ENCODE measurements at regions not wholly inside any gene's neighbourhood (a gene's known extent, or its start where the extent isn't known, plus 50 kb on each side); places are given as distances from the start of the nearest gene placed in this dataset.

DNA sequence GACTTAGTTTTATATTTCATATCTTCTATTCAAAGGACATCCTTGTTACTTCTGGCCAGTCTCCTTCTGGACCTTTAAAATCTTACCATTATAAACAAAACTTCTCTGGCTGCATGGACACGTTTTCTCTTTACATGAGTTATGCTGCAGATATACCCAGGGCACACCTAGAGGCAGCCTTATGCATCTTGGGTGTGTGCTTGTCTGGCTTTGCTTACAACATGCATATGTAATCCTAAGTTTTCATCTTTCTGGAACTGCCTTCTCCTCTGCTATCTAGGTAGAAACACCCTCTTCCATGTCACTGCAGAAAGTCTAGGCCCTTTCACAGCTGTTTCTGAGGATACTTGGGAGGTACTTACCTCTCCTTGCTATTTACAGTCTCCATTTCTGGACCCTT lies 185.8 kb upstream of the RAG2 start:
- CTCF ChIA-PET: no interaction called here
- Histone ChIP-seq H3K27me3 (ENCODE audit: control insufficient read depth, insufficient read depth, low read length) (no peaks in the 10 kb centered on the region), H3K4me3 (ENCODE audit: low read depth in 2 of 2, low read length in 2 of 2) (no peak overlapping the region), H3K27ac (ENCODE audit: low read length) (no peak overlapping the region), H3K4me1 (ENCODE audit: control insufficient read depth, insufficient read depth, low read length) (no peaks in the 10 kb centered on the region), H3K9me3 (ENCODE audit: control insufficient read depth, insufficient read depth, low read depth, low read length) (no peaks in the 10 kb centered on the region), H3K36me3 (ENCODE audit: control insufficient read depth, insufficient read depth, low read length) (no peaks in the 10 kb centered on the region)
- ATAC-seq (no peak), DNase-seq (ENCODE audit: low read depth, low spot score) (no peak)
- POLR2A ChIA-PET: no interaction called here
- BruUV-seq (replicated peaks): no TSS peak
- intact Hi-C loops (cut with micrococcal nuclease; ENCODE audit: unreplicated experiment): no loop called here
- TF ChIP-seq SIN3A (IDR thresholded peaks at IDR 0.05; ENCODE audit: borderline replicate concordance, insufficient read depth, low read depth, low read length) (no peak), POLR2AphosphoS5 (IDR thresholded peaks at IDR 0.05; ENCODE audit: low read depth, low read length) (no peak), CTCF (IDR thresholded peaks at IDR 0.05) (no peak), TCF7L2 (IDR thresholded peaks at IDR 0.05; ENCODE audit: low read depth, low read length) (no peak), REST (IDR thresholded peaks at IDR 0.05; ENCODE audit: insufficient read depth in 1 of 2, low read depth in 2 of 2, low read length in 1 of 2) (no peak)
- in situ Hi-C loops (cut with HindIII; ENCODE audit: low pct_unique_long_range_greater_than_20kb, low sequenced_read_pairs): no loop called here

GRCh38 chr11:36779791-36780190 lies 181.8 kb upstream of the RAG2 start:
- Histone ChIP-seq H3K27me3 (ENCODE audit: control insufficient read depth, insufficient read depth, low read length) (no peaks in the 10 kb centered on the region), H3K4me3 (ENCODE audit: low read depth in 2 of 2, low read length in 2 of 2) (no peak overlapping the region), H3K36me3 (ENCODE audit: control insufficient read depth, insufficient read depth, low read length) (no peaks in the 10 kb centered on the region), H3K9me3 (ENCODE audit: control insufficient read depth, insufficient read depth, low read depth, low read length) (no peaks in the 10 kb centered on the region), H3K27ac (ENCODE audit: low read length) (no peak overlapping the region), H3K4me1 (ENCODE audit: control insufficient read depth, insufficient read depth, low read length) (no peaks in the 10 kb centered on the region)
- ATAC-seq: no peak
- intact Hi-C loops (cut with micrococcal nuclease; ENCODE audit: unreplicated experiment) (no loop called here), in situ Hi-C loops (cut with HindIII; ENCODE audit: low pct_unique_long_range_greater_than_20kb, low sequenced_read_pairs) (no loop called here)
- no TSS peak for BruUV-seq (replicated peaks)
- no peak for DNase-seq (ENCODE audit: low read depth, low spot score)
- ChIA-PET POLR2A (no interaction called here), CTCF (no interaction called here)
- TF ChIP-seq CTCF (IDR thresholded peaks at IDR 0.05): no peak
- no peak for TF ChIP-seq POLR2AphosphoS5 (IDR thresholded peaks at IDR 0.05; ENCODE audit: low read depth, low read length)
- TF ChIP-seq SIN3A (IDR thresholded peaks at IDR 0.05; ENCODE audit: borderline replicate concordance, insufficient read depth, low read depth, low read length): no peak
- TF ChIP-seq REST (IDR thresholded peaks at IDR 0.05; ENCODE audit: insufficient read depth in 1 of 2, low read depth in 2 of 2, low read length in 1 of 2): no peak
- no peak for TF ChIP-seq TCF7L2 (IDR thresholded peaks at IDR 0.05; ENCODE audit: low read depth, low read length)

All from Panc1 (cell line).